GM18951 (cell line): ENCODE measurements at regions not wholly inside any gene's neighbourhood (a gene's known extent, or its start where the extent isn't known, plus 50 kb on each side); places are given as distances from the start of the nearest gene placed in this dataset.
"Not testable (repeated sequence)": the region's sequence is repeated elsewhere in the genome, so short reads cannot be mapped to it uniquely, and the experiment has no call there.

Source experiments
- POLR2A ChIP-seq: IDR thresholded peaks from 4 replicates; pipeline ENCODE4 v1.6.1; 2011; ENCODE audit warnings: mild to moderate bottlenecking; ENCODE audit not compliant: insufficient read length, insufficient read depth; ENCODE audit errors: extremely low read depth
- in situ Hi-C: fragments of 300-500 bp; cut with MboI; formaldehyde crosslinking; loops from one replicate; pipeline ENCODE4 v1.12.0; 2022; ENCODE audit warnings: low sequenced_read_pairs, mixed read lengths, inconsistent platforms; ENCODE audit not compliant: unreplicated experiment

GRCh38 chrX:41002026-41002425 lies 83.2 kb upstream of the USP9X start:
- no peak for TF ChIP-seq POLR2A
- in situ Hi-C loops = no loop called here

GRCh38 chrX:41003506-41004270 lies 81.6 kb upstream of the USP9X start:
- in situ Hi-C loops = no loop called here

GRCh38 chrX:41005445-41005992 lies 79.7 kb upstream of the USP9X start:
- in situ Hi-C loops = no loop called here
- no peak for TF ChIP-seq POLR2A

More at GRCh38 chrX:41003506-41004270, 81.6 kb upstream of the USP9X start:
- no peak for TF ChIP-seq POLR2A

GRCh38 chrX:41009850-41010846 lies 75.1 kb upstream of the USP9X start:
- in situ Hi-C loops = no loop called here
- no peak for TF ChIP-seq POLR2A

- no peak for TF ChIP-seq POLR2A
- in situ Hi-C loops = no loop called here
These were observed 70.4 kb upstream of the USP9X start for GRCh38 chrX:41014776-41015360.

- in situ Hi-C loops = not testable (repeated sequence)
These were observed 67.5 kb upstream of the USP9X start for GRCh38 chrX:41017785-41018184.

GRCh38 chrX:41018391-41019040 lies 66.7 kb upstream of the USP9X start:
- in situ Hi-C loops = not testable (repeated sequence)

- in situ Hi-C loops = no loop called here
These were observed 66.2 kb upstream of the USP9X start for GRCh38 chrX:41019041-41019392.

GRCh38 chrX:41022566-41022965 lies 62.7 kb upstream of the USP9X start:
- in situ Hi-C loops = no loop called here
- no peak for TF ChIP-seq POLR2A

More at GRCh38 chrX:41019041-41019392, 66.2 kb upstream of the USP9X start:
- TF ChIP-seq POLR2A = no peak

- TF ChIP-seq POLR2A = no peak
- in situ Hi-C loops = no loop called here
These were observed 62.1 kb upstream of the USP9X start for GRCh38 chrX:41023098-41023497.

- in situ Hi-C loops = not testable (repeated sequence)
These were observed 60.9 kb upstream of the USP9X start for GRCh38 chrX:41024335-41024734.

- in situ Hi-C loops = no loop called here
- no peak for TF ChIP-seq POLR2A
These were observed 60.5 kb upstream of the USP9X start for GRCh38 chrX:41024755-41025154.
